ENCODE measurements at regions not wholly inside any gene's neighbourhood (a gene's known extent, or its start where the extent isn't known, plus 50 kb on each side); places are given as distances from the start of the nearest gene placed in this dataset.
"Not testable (repeated sequence)": the region's sequence is repeated elsewhere in the genome, so short reads cannot be mapped to it uniquely, and the experiment has no call there.

- H3K9me2 ChIP-seq (replicated peaks; ENCODE audit: insufficient read depth, low read length): no peaks in the 10 kb centered on the region
- H2AFZ ChIP-seq (ENCODE audit: low read length): no peak overlapping the region
- no peak overlapping the region for H3K9ac ChIP-seq (ENCODE audit: low read length)
- no peak for DNase-seq
- H3K27me3 ChIP-seq (ENCODE audit: low read length): no peaks in the 10 kb centered on the region
- H3K79me2 ChIP-seq (ENCODE audit: low read length): no peaks in the 10 kb centered on the region
- no peaks in the 10 kb centered on the region for H3K9me3 ChIP-seq (ENCODE audit: low read length)
- no peaks in the 10 kb centered on the region for H3K36me3 ChIP-seq (ENCODE audit: insufficient read depth, low read length)
- H3K4me2 ChIP-seq (ENCODE audit: low read depth, low read length, poor library complexity, severe bottlenecking): no peak overlapping the region
- H3K4me3 ChIP-seq (ENCODE audit: low read length): no peak overlapping the region
- no peaks in the 10 kb centered on the region for H3K4me1 ChIP-seq (ENCODE audit: low read length)
- no peak overlapping the region for H3K27ac ChIP-seq (ENCODE audit: low read length)
- no peaks in the 10 kb centered on the region for H4K20me1 ChIP-seq (ENCODE audit: insufficient read depth, low read depth, low read length)
These were observed 117.6 kb downstream of the UTRN start for GRCh38 chr6:144402750-144403149.

GRCh38 chr6:144405163-144405562, 120.0 kb downstream of the UTRN start:
- DNase-seq: no peak
- H2AFZ ChIP-seq (ENCODE audit: low read length): no peak overlapping the region
- no peaks in the 10 kb centered on the region for H3K4me1 ChIP-seq (ENCODE audit: low read length)
- no peaks in the 10 kb centered on the region for H3K79me2 ChIP-seq (ENCODE audit: low read length)
- no peak overlapping the region for H3K4me2 ChIP-seq (ENCODE audit: low read depth, low read length, poor library complexity, severe bottlenecking)
- H3K9me2 ChIP-seq (replicated peaks; ENCODE audit: insufficient read depth, low read length): no peaks in the 10 kb centered on the region
- no peak overlapping the region for H3K4me3 ChIP-seq (ENCODE audit: low read length)
- H3K27me3 ChIP-seq (ENCODE audit: low read length): no peaks in the 10 kb centered on the region
- H4K20me1 ChIP-seq (ENCODE audit: insufficient read depth, low read depth, low read length): no peaks in the 10 kb centered on the region
- no peak overlapping the region for H3K27ac ChIP-seq (ENCODE audit: low read length)
- H3K9ac ChIP-seq (ENCODE audit: low read length): no peak overlapping the region
- H3K36me3 ChIP-seq (ENCODE audit: insufficient read depth, low read length): no peaks in the 10 kb centered on the region
- no peaks in the 10 kb centered on the region for H3K9me3 ChIP-seq (ENCODE audit: low read length)

GRCh38 chr6:144406796-144407195, 121.7 kb downstream of the UTRN start:
- H4K20me1 ChIP-seq (ENCODE audit: insufficient read depth, low read depth, low read length): no peaks in the 10 kb centered on the region
- no peak overlapping the region for H3K4me2 ChIP-seq (ENCODE audit: low read depth, low read length, poor library complexity, severe bottlenecking)
- H3K4me3 ChIP-seq (ENCODE audit: low read length): no peak overlapping the region
- H3K27me3 ChIP-seq (ENCODE audit: low read length): no peaks in the 10 kb centered on the region
- H2AFZ ChIP-seq (ENCODE audit: low read length): no peak overlapping the region
- no peak for DNase-seq
- no peaks in the 10 kb centered on the region for H3K4me1 ChIP-seq (ENCODE audit: low read length)
- H3K9ac ChIP-seq (ENCODE audit: low read length): no peak overlapping the region
- H3K9me3 ChIP-seq (ENCODE audit: low read length): no peaks in the 10 kb centered on the region
- H3K27ac ChIP-seq (ENCODE audit: low read length): no peak overlapping the region
- no peaks in the 10 kb centered on the region for H3K9me2 ChIP-seq (replicated peaks; ENCODE audit: insufficient read depth, low read length)
- H3K36me3 ChIP-seq (ENCODE audit: insufficient read depth, low read length): no peaks in the 10 kb centered on the region
- H3K79me2 ChIP-seq (ENCODE audit: low read length): no peaks in the 10 kb centered on the region

GRCh38 chr6:144408161-144408560, 123.0 kb downstream of the UTRN start:
- Histone ChIP-seq H3K79me2 (ENCODE audit: low read length) (no peaks in the 10 kb centered on the region), H3K4me1 (ENCODE audit: low read length) (no peaks in the 10 kb centered on the region), H3K27me3 (ENCODE audit: low read length) (no peaks in the 10 kb centered on the region), H3K9ac (ENCODE audit: low read length) (no peak overlapping the region), H3K27ac (ENCODE audit: low read length) (no peak overlapping the region), H3K9me2 (replicated peaks; ENCODE audit: insufficient read depth, low read length) (no peaks in the 10 kb centered on the region), H3K4me2 (ENCODE audit: low read depth, low read length, poor library complexity, severe bottlenecking) (no peak overlapping the region), H3K4me3 (ENCODE audit: low read length) (no peak overlapping the region), H4K20me1 (ENCODE audit: insufficient read depth, low read depth, low read length) (no peaks in the 10 kb centered on the region), H3K36me3 (ENCODE audit: insufficient read depth, low read length) (no peaks in the 10 kb centered on the region), H3K9me3 (ENCODE audit: low read length) (no peaks in the 10 kb centered on the region), H2AFZ (ENCODE audit: low read length) (no peak overlapping the region)
- DNase-seq: no peak

GRCh38 chr6:144410059-144410458, 124.9 kb downstream of the UTRN start:
- Histone ChIP-seq H3K27me3 (ENCODE audit: low read length) (no peaks in the 10 kb centered on the region), H3K9ac (ENCODE audit: low read length) (no peak overlapping the region), H2AFZ (ENCODE audit: low read length) (no peak overlapping the region), H3K4me2 (ENCODE audit: low read depth, low read length, poor library complexity, severe bottlenecking) (no peak overlapping the region), H3K27ac (ENCODE audit: low read length) (no peak overlapping the region), H4K20me1 (ENCODE audit: insufficient read depth, low read depth, low read length) (no peaks in the 10 kb centered on the region), H3K4me3 (ENCODE audit: low read length) (no peak overlapping the region), H3K79me2 (ENCODE audit: low read length) (no peaks in the 10 kb centered on the region), H3K9me3 (ENCODE audit: low read length) (no peaks in the 10 kb centered on the region), H3K36me3 (ENCODE audit: insufficient read depth, low read length) (no peaks in the 10 kb centered on the region), H3K4me1 (ENCODE audit: low read length) (no peaks in the 10 kb centered on the region), H3K9me2 (replicated peaks; ENCODE audit: insufficient read depth, low read length) (no peaks in the 10 kb centered on the region)
- DNase-seq: no peak

- not testable (repeated sequence) for DNase-seq; H3K9me2 ChIP-seq (replicated peaks; ENCODE audit: insufficient read depth, low read length); H3K36me3 ChIP-seq (ENCODE audit: insufficient read depth, low read length); H2AFZ ChIP-seq (ENCODE audit: low read length); H3K27ac ChIP-seq (ENCODE audit: low read length); H4K20me1 ChIP-seq (ENCODE audit: insufficient read depth, low read depth, low read length); H3K27me3 ChIP-seq (ENCODE audit: low read length); H3K9me3 ChIP-seq (ENCODE audit: low read length); H3K4me3 ChIP-seq (ENCODE audit: low read length); H3K9ac ChIP-seq (ENCODE audit: low read length); H3K79me2 ChIP-seq (ENCODE audit: low read length); H3K4me2 ChIP-seq (ENCODE audit: low read depth, low read length, poor library complexity, severe bottlenecking); H3K4me1 ChIP-seq (ENCODE audit: low read length)
These were observed 125.4 kb downstream of the UTRN start for GRCh38 chr6:144410574-144410973.

- DNase-seq: no peak
- no peak overlapping the region for H2AFZ ChIP-seq (ENCODE audit: low read length)
- no peaks in the 10 kb centered on the region for H3K27me3 ChIP-seq (ENCODE audit: low read length)
- no peaks in the 10 kb centered on the region for H4K20me1 ChIP-seq (ENCODE audit: insufficient read depth, low read depth, low read length)
- no peak overlapping the region for H3K27ac ChIP-seq (ENCODE audit: low read length)
- H3K79me2 ChIP-seq (ENCODE audit: low read length): no peaks in the 10 kb centered on the region
- no peaks in the 10 kb centered on the region for H3K4me1 ChIP-seq (ENCODE audit: low read length)
- no peak overlapping the region for H3K4me3 ChIP-seq (ENCODE audit: low read length)
- H3K4me2 ChIP-seq (ENCODE audit: low read depth, low read length, poor library complexity, severe bottlenecking): no peak overlapping the region
- no peaks in the 10 kb centered on the region for H3K9me2 ChIP-seq (replicated peaks; ENCODE audit: insufficient read depth, low read length)
- no peaks in the 10 kb centered on the region for H3K36me3 ChIP-seq (ENCODE audit: insufficient read depth, low read length)
- no peak overlapping the region for H3K9ac ChIP-seq (ENCODE audit: low read length)
- no peaks in the 10 kb centered on the region for H3K9me3 ChIP-seq (ENCODE audit: low read length)
These were observed 126.5 kb downstream of the UTRN start for GRCh38 chr6:144411531-144412165.

- no peaks in the 10 kb centered on the region for H3K36me3 ChIP-seq (ENCODE audit: insufficient read depth, low read length)
- H3K79me2 ChIP-seq (ENCODE audit: low read length): no peaks in the 10 kb centered on the region
- no peak overlapping the region for H3K9ac ChIP-seq (ENCODE audit: low read length)
- H3K9me2 ChIP-seq (replicated peaks; ENCODE audit: insufficient read depth, low read length): no peaks in the 10 kb centered on the region
- H3K9me3 ChIP-seq (ENCODE audit: low read length): no peaks in the 10 kb centered on the region
- no peak overlapping the region for H3K4me2 ChIP-seq (ENCODE audit: low read depth, low read length, poor library complexity, severe bottlenecking)
- no peak for DNase-seq
- H3K4me1 ChIP-seq (ENCODE audit: low read length): no peaks in the 10 kb centered on the region
- H4K20me1 ChIP-seq (ENCODE audit: insufficient read depth, low read depth, low read length): no peaks in the 10 kb centered on the region
- no peak overlapping the region for H3K27ac ChIP-seq (ENCODE audit: low read length)
- no peak overlapping the region for H3K4me3 ChIP-seq (ENCODE audit: low read length)
- no peak overlapping the region for H2AFZ ChIP-seq (ENCODE audit: low read length)
- H3K27me3 ChIP-seq (ENCODE audit: low read length): no peaks in the 10 kb centered on the region
These were observed 128.3 kb downstream of the UTRN start for GRCh38 chr6:144413418-144413817.

GRCh38 chr6:144415014-144415413, 129.9 kb downstream of the UTRN start:
- H3K4me2 ChIP-seq (ENCODE audit: low read depth, low read length, poor library complexity, severe bottlenecking): no peak overlapping the region
- no peak for DNase-seq
- no peak overlapping the region for H3K4me3 ChIP-seq (ENCODE audit: low read length)
- H3K36me3 ChIP-seq (ENCODE audit: insufficient read depth, low read length): no peaks in the 10 kb centered on the region
- no peak overlapping the region for H2AFZ ChIP-seq (ENCODE audit: low read length)
- H3K27me3 ChIP-seq (ENCODE audit: low read length): no peaks in the 10 kb centered on the region
- no peaks in the 10 kb centered on the region for H3K4me1 ChIP-seq (ENCODE audit: low read length)
- no peaks in the 10 kb centered on the region for H4K20me1 ChIP-seq (ENCODE audit: insufficient read depth, low read depth, low read length)
- H3K27ac ChIP-seq (ENCODE audit: low read length): no peak overlapping the region
- no peaks in the 10 kb centered on the region for H3K79me2 ChIP-seq (ENCODE audit: low read length)
- no peaks in the 10 kb centered on the region for H3K9me3 ChIP-seq (ENCODE audit: low read length)
- H3K9me2 ChIP-seq (replicated peaks; ENCODE audit: insufficient read depth, low read length): no peaks in the 10 kb centered on the region
- H3K9ac ChIP-seq (ENCODE audit: low read length): no peak overlapping the region
